Amniotic stem cell (primary cell): ENCODE measurements at regions not wholly inside any gene's neighbourhood (a gene's known extent, or its start where the extent isn't known, plus 50 kb on each side); places are given as distances from the start of the nearest gene placed in this dataset.

Experiments used
- DNase-seq: peaks from one replicate; lab custom pipeline; 2025; lab: John Stamatoyannopoulos, UW

- DNase-seq, result no peak
Measured at GRCh38 chr4:127538016-127538415, 94.7 kb upstream of the INTU start.

- DNase-seq, result no peak
Measured at GRCh38 chr4:127540497-127541025, 92.2 kb upstream of the INTU start.

- DNase-seq, result no peak
Measured at GRCh38 chr4:127545271-127545670, 87.5 kb upstream of the INTU start.

DNA sequence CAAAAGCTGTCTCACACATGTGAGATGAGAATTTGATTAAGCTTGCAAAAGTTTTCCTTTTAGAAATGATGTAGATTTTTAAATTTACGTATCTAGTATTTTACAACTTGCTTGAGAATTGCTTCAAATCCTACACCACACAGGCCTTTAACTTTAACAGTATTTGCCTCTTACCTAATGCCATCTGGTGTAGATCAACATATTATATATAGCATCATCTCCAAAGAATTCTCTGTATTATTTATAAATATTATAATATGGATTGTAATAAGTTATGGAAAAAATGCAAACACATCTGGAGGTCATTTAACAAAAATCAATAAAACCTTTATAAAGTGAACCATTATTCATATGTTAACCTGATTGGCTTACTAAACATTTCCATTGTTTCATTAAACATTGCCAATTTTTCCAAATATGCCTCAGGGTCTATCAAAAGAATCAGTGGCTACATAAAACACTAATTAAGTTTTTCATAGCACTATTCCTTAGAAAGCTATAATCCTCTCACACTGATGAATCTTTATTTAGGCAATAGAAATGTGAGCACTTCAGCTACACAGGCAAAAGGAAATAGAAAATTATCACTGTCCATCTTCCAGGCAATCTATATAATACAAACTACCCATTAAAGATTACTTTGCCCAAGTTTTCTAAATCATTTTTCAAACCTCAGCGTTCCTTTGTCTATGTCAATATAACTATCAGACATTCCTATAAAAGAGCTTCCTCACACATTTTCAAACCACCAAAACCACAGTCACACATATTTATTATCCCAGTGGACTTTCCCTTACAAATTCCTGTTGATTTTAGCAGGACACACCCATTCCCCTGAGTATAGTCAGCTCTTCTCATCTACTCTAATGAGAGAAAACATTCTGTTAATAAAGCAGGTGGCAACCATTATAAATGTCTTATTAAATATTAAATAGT lies 83.5 kb upstream of the INTU start:
- DNase-seq, result no peak

- DNase-seq, result no peak
Measured at GRCh38 chr4:127555106-127555505, 77.7 kb upstream of the INTU start.

GRCh38 chr4:127558088-127558487 lies 74.7 kb upstream of the INTU start:
- no peak for DNase-seq

DNA sequence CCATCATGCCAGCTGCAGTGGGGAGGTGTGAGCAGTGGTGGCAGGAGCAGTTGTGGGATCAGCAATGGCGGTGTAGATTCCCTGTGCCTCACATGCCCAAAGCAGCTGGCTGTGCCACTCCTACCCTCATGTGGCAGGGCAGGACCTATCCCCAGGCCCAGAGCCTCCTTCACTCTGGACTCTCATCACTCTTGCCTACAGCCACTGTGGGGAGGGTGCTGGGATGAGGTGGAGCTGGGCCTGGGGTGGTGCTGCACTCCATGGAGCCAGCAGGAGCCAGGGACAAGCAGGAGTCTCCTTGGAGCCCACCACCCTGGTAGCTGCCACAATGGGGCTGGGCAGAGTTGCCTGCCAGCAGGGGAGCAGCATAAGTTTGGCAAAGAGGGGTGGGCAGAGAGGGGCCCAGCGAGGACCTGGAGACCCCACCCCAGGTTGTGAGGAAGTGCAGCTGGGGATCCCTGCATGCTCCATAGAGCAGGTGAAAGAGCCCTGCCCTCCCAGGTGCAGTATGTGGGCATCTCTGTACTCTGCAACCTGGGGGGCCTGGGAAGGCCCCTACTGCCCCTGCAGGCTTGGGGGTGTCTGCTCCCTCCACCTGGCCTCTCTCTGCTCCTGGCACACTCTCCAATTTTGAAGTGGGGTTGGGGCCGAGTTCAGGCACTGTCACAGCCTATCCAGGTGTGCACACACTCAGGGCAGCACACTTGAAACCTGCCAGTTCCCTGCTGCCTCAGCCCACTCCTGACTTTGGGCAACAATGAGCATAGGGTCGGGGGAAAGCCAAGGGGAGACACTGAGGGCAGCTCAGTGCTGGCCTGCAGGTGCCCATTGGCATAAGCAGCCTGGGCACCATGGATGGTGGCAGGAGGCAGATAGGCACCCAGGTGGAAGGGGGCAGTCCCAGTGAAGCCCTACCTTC lies 74.0 kb upstream of the INTU start:
- no peak for DNase-seq

DNA sequence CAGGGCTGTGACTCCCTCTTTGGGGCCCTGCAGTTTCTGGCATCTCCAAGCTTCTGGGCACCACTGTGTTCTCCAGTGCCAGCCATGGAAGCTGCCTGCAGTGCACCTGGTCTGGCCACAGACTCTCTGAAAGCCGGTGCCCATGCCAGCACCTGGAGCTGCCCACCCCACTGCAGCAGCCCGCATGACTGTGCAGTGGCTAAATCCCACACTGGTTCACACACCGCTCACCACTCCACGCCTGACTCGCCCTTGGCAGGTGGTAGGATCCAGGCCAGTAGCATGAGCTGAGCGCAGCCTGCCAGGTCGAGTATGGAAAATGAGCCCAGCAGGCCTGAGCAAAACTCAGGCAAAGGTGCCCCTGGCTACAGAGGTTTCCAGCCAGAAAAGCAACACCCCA lies 72.8 kb upstream of the INTU start:
- no peak for DNase-seq

- no peak for DNase-seq
Measured at GRCh38 chr4:127560755-127561154, 72.0 kb upstream of the INTU start.

DNA sequence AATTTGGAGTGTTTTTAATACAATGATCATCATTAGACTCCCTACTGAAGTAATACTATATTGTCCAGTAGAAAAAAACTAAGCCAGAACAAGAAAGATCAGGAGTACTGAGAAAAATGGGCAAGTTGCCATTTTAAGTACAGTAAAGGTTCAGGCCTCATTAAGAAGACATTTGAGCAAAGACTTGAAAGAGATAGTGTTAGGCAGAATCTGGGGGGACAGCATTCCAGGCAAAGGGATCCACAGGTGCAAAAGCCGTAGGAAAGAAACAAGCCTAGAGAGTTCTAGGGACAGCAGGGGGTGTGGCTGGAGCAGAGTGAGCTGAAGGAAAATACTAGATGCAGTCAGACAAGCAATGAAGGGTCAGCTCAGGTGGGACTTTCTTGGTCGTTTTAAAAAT lies 58.1 kb upstream of the INTU start:
- DNase-seq, result no peak

- no peak for DNase-seq
Measured at GRCh38 chr4:127575888-127576287, 56.9 kb upstream of the INTU start.

- no peak for DNase-seq
Measured at GRCh38 chr4:127578491-127578890, 54.3 kb upstream of the INTU start.

DNA sequence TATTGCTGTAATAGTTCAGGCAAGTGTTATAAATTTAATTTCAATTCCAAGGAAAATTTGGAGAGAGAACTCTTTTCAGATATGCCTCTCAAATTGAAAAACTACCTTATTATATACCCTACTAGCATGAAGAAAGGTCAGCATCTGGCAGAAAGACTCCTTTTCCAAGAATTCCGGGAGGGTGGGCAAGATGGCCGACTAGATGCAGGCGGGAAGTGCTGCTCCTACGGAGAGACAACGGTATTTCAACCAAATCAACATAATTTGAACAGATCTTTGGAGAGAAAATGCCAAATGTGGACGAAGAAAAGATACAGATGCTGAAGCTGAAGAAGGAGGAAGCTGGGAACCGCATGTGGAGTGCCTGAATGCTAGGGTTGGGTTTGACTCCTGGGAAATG lies 53.8 kb upstream of the INTU start:
- DNase-seq, result no peak

DNA sequence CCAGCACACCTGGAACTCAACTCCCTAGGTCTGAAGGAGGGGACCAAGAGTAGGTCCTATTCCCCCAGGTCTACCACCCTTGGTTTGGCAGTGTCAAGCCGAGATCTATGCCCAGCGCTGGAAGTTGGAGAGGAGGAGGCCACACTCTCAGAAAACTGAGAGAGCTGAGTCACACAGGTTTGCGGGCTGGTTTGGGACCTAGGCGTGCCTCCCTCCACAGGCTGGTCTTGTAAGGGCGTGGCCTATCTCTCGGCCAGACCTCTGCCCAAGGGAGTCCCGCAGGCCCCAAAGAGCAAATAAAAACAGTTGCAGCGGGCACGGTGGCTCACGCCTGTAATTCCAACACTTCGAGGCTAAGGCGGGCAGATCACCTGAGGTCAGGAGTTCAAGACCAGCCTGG lies 52.9 kb upstream of the INTU start:
- no peak for DNase-seq

DNA sequence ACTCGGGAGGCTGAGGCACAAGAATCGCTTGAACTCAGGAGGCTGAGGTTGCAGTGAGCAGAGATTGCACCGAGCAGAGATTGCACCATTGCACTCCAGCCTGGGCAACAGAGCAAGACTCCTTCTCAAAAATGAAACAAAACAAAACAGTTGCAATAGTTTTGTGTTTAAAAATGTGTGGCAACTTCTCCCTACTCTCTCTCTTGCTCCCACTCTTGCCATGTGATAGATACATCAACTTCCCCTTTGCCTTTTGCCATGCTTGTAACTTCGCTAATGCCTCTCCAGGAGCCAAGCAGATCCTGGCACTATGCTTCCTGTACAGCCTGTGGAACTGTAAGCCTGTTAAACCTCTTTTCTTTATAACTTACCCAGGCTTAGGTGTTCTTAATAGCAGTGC lies 52.5 kb upstream of the INTU start:
- no peak for DNase-seq

DNA sequence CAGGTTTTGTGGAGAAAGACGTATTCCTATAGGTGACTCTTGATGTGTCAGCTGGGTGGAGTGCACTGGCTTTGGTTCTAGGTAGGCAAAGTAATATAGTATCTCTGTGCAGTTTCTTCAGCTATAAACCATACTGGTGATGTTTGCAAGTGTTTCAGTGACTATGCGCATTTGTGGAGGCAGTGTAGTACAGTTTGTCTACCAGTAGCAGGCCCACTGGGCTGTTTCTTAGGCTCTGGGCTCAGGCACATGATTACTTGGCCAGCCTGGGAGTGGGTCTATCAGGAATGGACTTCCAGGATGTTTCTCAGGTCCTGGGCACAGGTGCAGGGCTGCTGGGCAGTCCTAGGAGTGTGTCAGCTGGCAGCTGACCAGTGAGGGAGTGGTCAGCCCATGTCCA lies 51.9 kb upstream of the INTU start:
- no peak for DNase-seq
